GM18907 (cell line): ENCODE measurements at regions not wholly inside any gene's neighbourhood (a gene's known extent, or its start where the extent isn't known, plus 50 kb on each side); places are given as distances from the start of the nearest gene placed in this dataset.
A peak's percentile ranks its signal among the peaks of the same experiment; 100 is the strongest.
"Not testable (repeated sequence)": the region's sequence is repeated elsewhere in the genome, so short reads cannot be mapped to it uniquely, and the experiment has no call there.

ENCODE experiments used
- ATAC-seq: cut with Tn5 transposase; IDR thresholded peaks from one replicate; pipeline ENCODE4 v1.9.1; 2021; ENCODE audit warnings: mild to moderate bottlenecking, moderate library complexity; ENCODE audit not compliant: unreplicated experiment

- ATAC-seq, result no peak
These were observed 500.0 kb upstream of the RUNX1 start for GRCh38 chr21:35548904-35549615.

- ATAC-seq, result no peak
These were observed 499.1 kb upstream of the RUNX1 start for GRCh38 chr21:35547946-35548774.

- ATAC-seq, result no peak
These were observed 494.6 kb upstream of the RUNX1 start for GRCh38 chr21:35543746-35544145.

GRCh38 chr21:35540950-35541638 lies 492.0 kb upstream of the RUNX1 start:
- no peak for ATAC-seq

- ATAC-seq, result no peak
These were observed 489.3 kb upstream of the RUNX1 start for GRCh38 chr21:35538386-35538785.

GRCh38 chr21:35537604-35538003 lies 488.5 kb upstream of the RUNX1 start:
- ATAC-seq, result no peak

GRCh38 chr21:35533893-35534292 lies 484.8 kb upstream of the RUNX1 start:
- no peak for ATAC-seq

GRCh38 chr21:35530766-35531165 lies 481.7 kb upstream of the RUNX1 start:
- no peak for ATAC-seq

- peak; percentile 49 for ATAC-seq
These were observed 480.2 kb upstream of the RUNX1 start for GRCh38 chr21:35529171-35529863.

- ATAC-seq, result peak; percentile 43
These were observed 479.3 kb upstream of the RUNX1 start for GRCh38 chr21:35528116-35529042.

- no peak for ATAC-seq
These were observed 478.3 kb upstream of the RUNX1 start for GRCh38 chr21:35527358-35527757.

- ATAC-seq, result no peak
These were observed 476.3 kb upstream of the RUNX1 start for GRCh38 chr21:35525443-35525842.

GRCh38 chr21:35521852-35522505 lies 472.9 kb upstream of the RUNX1 start:
- ATAC-seq, result no peak

GRCh38 chr21:35521293-35521692 lies 472.2 kb upstream of the RUNX1 start:
- ATAC-seq, result no peak

GRCh38 chr21:35520856-35521255 lies 471.8 kb upstream of the RUNX1 start:
- ATAC-seq, result no peak

- ATAC-seq, result no peak
These were observed 471.2 kb upstream of the RUNX1 start for GRCh38 chr21:35520302-35520701.

- ATAC-seq, result no peak
These were observed 468.8 kb upstream of the RUNX1 start for GRCh38 chr21:35517865-35518264.

GRCh38 chr21:35516292-35516691 lies 467.2 kb upstream of the RUNX1 start:
- ATAC-seq, result not testable (repeated sequence)

GRCh38 chr21:35512346-35512745 lies 463.2 kb upstream of the RUNX1 start:
- no peak for ATAC-seq
